GM19468 (cell line): ENCODE measurements at regions not wholly inside any gene's neighbourhood (a gene's known extent, or its start where the extent isn't known, plus 50 kb on each side); places are given as distances from the start of the nearest gene placed in this dataset.

Experiments
- ATAC-seq: cut with Tn5 transposase; IDR thresholded peaks from one replicate; pipeline ENCODE4 v1.9.1; 2021; ENCODE audit warnings: mild to moderate bottlenecking, moderate library complexity, moderate number of reproducible peaks; ENCODE audit not compliant: unreplicated experiment; ENCODE audit errors: extremely low read depth

DNA sequence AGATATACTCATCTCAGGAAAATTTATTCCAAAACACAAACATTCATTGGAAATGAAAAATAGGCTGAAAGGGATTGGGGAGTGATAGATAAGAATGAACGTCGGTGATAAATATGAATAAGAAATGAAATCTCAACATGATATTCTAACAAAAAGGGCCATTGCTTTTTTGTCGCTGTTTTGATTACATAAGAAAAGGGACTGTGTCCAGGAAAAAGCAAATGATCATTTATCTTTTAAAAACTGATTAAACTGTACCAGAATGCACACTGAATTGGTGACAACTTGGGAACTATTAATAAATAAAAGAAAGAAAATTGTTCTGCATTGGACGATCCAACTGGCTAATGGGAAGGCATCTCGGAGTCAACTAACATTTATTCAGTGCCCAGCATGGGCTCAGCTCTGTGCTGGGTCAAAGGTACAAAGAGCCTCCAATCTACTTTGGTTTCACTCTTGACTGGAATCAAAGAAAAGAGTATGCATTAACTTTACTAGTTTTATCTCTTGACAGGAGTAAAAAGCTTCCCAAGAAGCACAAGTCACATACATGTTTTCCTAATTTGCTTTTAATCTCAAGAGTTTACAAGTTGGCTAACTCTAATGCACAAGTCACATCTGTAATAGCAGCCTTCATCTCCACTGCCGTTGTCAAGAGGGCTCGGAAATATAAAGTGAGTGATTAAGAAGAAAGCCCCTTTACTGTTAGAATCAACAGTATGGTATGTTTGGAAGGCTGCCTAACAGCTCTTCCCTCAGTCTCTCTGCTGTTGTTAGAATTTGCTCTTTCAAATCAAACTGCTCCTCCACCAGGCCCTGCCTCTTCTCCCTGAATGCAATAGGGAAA, 280.0 kb downstream of the IGSF11 start:
- ATAC-seq, result no peak

DNA sequence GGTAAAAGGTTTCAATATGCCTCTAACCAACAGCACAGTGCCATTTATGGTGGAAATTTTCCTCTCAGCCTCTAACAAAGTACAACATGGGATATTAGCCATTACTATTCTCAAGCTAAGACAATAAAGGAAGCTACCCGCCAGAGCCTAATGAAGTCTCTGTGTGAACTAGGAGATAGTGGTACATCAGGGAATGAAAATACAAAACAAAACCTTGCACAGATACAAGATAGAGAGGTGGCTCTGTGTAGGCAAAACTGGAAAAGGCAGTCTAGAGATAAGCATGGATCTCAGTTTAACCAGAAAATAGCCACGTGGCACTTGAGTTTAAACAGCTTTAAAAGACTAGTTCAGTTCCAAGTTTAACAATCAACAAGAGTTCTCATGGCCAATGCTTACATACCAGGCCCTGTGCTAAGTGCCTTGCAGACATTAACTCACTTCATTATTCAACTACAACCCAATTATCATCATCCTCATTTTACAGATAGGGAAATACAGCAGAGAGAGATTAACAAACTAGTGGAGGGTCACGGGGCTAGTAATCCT, 279.3 kb downstream of the IGSF11 start:
- ATAC-seq, result no peak

DNA sequence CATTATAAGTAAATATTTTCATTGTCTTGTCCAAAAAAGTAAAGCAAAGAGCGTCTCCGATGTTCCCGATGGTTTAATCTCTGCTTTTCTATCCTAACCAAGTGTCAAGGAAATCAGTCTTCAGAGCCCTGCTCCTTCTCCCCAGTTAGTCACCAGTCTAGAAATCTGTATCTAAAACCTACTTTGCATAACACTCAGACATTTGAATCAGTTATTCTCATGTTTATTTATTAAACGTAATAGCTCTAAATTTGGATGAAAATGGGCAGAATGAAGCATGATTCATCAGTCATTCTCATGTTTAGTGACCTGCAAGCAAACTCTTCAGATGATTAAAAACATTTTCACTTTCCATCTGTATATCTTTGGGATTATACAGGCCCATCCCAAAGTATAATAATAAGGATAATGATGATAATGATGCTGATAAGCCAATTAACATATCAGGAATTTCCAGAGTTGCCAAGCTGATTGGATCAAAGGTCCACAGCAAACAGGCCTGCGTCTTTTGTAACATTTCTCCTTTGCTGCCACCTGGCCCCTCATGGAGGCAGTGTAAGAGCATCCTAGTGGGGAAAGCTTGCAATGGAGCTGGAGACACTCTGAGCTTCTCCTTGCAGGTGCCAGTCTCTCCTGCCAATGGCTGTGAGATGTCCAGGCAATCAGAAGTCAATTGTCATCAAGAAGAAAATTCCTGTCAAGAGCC, 273.9 kb downstream of the IGSF11 start:
- ATAC-seq, result no peak

DNA sequence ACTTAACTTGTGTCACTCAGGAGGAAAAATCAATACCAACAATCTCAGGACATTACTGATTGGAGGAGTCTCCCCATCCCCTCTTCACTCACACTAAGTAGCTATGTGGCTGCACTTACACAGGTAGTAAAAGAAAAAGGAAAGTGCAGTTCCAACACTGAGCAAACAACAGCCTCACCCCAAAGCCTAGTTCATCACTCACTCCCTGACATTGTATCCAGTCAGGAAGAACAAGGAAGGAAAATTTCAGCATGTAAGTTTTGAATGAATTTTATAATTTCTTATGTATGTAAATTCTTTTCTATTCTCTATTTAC, 273.4 kb downstream of the IGSF11 start:
- ATAC-seq, result no peak

DNA sequence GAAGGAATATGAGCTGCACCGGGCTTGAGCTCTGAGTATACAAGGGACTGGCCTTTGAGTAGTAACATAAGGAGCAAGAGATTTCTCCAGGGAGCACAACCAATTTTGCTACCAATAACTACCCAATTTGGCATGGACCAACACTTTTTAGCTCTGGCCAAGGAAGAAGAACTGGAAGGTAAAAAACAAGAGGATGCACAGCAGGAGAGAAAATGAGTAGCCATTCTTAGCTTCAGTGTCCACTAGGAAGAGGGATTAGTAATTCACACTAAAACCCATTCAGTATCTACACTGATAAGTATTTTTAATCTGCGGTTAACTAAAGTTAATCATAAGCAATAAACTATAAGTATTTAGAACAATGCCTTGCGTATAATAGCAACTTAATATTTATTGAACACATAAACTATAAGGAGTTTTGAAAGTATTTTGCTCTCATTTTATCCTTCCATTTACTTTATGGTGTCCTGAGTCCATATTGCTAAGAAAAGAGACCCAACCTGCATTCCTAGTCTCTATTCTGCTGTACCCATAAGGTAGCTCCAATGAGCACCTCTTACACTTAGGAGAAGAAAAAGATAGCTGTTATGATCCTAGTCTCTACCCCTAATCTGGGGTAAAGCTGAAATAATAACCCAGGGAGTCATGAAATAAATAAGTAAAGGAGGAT, 268.9 kb downstream of the IGSF11 start:
- ATAC-seq, result no peak

DNA sequence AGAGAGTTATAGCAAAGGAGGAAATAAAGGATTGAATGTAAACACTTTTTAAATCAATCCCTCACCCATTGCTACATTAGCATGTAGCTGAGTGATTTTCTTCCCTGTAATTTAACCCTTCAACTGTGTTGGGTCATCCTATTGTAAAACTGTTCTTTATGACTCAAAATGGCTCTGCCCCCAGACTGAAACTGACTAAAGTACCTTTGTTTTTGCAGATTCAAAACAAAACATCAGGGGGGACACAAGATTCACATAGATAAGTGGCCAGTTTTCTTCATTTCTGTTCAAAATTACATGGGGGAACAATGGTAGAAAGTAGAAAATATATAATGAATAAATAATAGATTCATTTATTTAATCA, 268.4 kb downstream of the IGSF11 start:
- peak; percentile 39 for ATAC-seq

DNA sequence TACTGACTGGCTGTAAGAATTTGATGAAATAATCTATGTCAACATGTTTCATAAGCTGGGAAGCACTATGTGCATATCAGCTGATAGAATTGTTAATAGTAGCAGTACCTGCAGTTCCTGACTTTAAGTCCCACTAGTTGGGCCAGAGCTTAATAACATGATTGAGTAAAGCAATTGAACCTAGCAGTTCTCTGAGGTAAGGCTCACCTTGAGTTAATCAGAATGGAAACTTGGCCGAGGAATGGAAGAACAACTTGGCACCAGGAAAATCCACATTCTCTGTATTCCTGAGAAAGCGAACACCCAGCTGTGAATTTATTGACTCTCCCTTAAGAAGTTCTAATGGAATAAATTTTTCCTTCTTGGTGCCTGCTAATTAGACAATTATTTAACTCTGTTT, 262.6 kb downstream of the IGSF11 start:
- no peak for ATAC-seq

DNA sequence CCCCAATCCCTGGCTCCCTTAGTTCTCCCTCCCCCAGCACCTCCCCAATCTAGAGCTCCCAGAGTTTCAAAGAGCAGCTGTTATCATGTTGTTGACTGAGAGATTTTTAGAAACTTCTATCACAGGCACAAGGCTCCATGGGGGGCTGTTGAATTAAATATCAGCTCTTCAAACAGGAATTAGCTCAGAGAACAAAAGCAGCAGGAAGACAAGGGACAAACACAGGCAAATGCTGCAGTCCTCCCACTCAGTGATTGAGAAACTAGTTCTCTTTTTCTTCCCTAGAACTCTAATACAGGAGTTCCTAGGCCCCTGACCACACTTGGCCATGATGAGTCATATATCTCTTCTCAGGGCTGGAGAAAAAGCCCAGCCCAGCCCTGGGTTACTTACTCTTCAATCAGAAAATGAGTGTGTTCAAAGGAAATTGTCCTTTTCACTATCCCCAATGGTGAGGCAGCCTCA, 262.1 kb downstream of the IGSF11 start:
- peak; percentile 95 for ATAC-seq

DNA sequence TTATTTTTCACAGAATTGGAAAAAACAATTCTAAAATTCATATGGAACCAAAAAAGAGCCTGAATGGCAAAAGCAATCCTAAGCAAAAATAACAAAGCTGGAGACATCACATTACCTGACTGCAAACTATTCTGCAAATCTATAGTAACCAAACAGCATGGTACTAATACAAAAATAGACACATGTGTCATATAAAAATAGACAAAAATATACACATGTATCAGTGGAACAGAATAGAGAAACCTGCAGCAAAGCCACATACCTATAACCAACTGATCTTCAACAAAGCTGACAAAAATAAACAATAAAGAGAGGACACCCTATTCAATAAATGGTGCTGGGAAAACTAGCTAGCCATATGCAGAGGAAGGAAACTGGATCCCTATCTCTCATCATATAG, 259.6 kb downstream of the IGSF11 start:
- ATAC-seq, result no peak

DNA sequence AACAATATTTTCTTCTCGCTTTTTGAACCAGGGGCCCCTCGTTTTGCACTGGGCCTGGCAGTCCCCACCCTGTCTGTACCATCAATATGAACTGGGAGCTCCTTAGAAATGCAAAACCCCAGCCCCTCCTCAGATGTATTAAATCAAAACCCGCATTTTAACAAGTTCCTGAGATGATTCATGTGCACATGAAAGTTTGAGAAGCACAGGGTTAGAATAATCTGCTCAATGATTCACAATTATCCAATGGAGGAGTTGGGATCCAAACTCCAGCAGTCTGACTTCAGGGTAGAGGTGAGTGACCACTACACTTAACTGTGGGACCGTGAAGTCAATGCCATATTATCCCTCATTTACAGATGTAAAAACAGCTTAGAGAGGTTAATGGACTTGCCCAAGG, 256.4 kb downstream of the IGSF11 start:
- ATAC-seq, result no peak

DNA sequence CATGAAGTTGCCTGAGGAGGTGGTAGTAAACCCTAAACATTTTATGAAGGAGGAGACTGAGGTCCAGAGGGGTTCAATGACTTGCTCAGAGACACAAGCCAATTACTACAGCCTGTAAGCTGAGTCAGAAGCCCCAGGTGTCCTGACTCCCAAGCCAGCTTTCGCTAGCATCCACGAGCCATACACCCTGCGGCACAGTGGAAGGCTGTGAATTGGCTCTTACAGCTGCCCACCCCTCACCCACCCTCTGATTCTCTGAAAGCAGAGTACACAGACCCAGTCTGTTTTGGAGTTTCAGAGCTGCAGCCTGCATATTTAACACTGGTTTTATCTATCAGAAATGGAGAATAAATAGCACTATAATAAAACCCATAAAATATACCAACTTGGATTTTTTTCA, 253.4 kb downstream of the IGSF11 start:
- no peak for ATAC-seq

DNA sequence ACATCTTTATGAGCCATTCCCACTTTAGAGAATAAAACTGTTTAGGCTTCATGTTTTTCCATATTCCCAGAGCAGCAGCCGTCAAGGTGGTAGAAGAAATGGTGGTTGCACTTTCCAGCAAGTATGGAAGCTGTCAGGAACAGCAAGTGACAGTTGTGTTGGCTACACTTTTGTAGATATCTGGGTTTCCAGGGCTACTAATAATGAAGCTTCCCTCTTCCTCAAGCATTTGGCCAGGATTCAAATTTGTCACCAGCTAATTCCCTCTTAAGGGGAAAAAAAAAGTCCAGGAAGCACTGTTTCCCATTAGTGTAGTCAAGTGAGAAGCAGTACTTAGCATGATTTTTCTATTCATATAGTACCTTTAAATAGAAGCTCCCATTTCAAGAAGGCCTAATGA, 252.8 kb downstream of the IGSF11 start:
- ATAC-seq, result no peak

DNA sequence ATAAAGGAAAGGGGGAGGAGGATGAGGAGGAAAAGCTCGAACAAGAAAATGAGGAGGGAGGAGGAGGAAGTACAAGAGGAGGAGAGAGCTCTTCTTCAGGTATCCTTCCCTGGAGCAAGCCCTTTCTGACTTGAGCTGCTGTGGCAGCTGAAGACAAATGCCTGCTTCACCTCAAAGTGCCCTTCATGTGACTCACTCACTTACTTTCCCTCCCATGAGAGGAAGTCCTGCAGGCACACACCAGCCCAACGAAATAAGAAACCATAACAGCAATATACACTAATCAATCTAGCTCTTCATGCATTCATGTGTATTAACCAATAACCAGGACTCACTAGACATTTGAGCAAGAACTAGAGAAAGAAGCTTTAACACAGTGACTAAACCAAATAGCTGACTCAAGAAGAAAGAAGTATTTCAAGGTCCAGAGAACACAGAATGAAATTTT, 251.9 kb downstream of the IGSF11 start:
- ATAC-seq, result peak; percentile 96

DNA sequence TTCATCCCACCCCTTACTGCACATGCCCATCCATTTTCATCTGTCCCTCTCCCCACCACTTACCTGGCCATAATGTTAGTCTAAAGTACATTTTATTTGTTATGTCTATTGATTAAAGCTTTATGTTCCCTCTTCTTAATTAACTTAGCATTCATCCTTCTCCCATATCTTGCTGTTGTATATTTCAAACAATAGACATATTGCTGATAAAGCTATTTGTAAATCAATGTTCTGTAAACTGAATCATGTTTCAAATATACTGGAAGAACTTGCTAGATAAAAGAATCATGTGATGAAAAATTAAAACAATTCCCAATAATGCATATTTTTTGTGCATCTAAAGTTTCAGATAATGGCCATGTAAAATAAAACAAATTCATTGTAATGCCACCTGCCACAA, 249.2 kb downstream of the IGSF11 start:
- ATAC-seq, result no peak

DNA sequence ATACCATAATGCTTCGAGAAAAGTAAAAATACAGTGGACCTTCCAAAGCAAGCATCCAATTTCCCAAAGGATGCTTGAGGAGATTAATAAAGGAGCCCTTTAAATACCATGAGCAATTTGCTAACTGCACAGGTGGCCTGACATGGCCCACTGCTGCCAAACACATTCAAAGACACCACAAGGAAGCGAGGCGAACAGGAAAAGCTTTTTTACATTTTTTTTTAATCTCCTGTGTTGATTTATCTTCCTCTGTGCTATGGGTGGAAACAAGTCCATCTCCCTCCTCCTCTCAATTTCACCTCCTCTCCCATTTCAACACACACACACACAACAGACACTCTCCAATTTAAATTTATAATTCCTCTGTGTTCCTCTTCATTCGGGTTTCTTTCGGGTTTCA, 243.4 kb downstream of the IGSF11 start:
- ATAC-seq, result no peak

DNA sequence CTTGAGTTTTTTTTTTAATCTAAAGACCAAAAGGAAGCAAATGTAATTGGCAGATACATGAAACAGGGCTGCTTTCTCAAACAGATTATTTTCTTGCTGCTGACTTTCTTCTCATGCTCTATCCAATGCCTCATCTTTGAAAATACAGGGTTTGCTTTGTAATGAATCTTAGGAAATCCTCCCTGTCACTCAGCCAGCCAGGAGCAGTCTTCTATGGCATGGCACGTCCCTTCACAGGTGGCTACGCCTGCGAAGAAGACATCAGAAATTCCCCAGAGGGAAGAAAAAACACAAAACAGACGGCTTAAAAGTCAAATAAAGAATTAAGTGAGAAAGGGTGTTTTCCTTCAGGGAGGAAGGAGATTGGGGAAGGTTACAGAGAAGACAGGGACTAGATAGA, 242.5 kb downstream of the IGSF11 start:
- no peak for ATAC-seq

DNA sequence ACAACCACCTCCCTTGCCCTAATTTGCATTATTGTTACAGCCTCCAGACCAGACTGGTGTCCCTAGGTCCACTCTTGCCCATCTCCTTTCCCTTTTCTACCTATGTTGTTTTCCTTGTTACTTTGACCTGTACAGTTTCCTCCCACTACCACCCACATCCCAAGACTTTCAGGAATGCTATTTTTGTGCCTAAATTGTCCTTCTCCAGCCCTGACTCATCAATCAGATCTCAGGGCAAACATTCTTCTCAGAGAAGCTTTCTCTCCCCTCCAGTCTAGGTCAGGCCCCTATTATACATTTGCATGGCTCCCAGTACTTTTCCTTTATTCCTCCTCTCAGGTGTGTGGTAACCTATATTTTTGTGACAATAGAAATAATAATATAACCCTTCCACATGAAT, 241.5 kb downstream of the IGSF11 start:
- no peak for ATAC-seq

DNA sequence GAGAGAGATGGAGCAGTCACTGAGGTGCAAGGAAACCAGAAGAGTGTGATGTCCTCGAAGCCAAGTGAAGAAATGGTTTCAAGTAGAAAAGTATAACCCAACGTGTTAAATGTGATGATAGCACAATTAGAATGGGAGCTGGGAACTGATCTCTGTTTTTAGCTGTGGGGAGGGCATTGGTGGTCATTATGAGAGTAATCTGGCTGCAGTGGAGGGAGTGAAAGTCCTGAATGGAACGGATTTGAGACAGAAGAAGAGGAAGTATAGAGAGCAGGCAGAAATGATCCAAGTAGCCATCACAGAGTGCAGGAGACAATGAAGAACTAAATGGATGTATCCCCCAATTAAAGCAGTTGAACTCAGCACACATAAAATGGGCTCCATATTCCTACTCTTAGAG, 235.3 kb downstream of the IGSF11 start:
- ATAC-seq, result no peak

DNA sequence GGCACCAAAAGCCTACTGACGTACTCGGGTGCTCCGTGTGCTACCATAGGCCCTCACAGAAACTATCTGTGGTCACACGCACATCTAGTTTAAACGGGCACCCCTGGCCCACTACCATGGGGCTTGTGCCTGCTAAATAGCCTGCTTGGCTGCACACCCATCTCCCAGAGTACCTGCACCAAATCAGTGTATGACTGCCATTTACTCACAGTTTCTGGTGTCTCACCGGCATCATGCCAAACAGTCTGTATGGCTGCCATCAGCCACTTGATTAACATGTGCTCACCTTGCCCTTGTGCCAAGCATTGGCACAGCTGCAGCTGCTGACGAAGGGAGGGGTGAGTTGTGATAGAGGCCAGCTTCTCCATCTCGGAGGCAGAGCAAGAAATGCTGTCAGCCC, 232.7 kb downstream of the IGSF11 start:
- no peak for ATAC-seq

DNA sequence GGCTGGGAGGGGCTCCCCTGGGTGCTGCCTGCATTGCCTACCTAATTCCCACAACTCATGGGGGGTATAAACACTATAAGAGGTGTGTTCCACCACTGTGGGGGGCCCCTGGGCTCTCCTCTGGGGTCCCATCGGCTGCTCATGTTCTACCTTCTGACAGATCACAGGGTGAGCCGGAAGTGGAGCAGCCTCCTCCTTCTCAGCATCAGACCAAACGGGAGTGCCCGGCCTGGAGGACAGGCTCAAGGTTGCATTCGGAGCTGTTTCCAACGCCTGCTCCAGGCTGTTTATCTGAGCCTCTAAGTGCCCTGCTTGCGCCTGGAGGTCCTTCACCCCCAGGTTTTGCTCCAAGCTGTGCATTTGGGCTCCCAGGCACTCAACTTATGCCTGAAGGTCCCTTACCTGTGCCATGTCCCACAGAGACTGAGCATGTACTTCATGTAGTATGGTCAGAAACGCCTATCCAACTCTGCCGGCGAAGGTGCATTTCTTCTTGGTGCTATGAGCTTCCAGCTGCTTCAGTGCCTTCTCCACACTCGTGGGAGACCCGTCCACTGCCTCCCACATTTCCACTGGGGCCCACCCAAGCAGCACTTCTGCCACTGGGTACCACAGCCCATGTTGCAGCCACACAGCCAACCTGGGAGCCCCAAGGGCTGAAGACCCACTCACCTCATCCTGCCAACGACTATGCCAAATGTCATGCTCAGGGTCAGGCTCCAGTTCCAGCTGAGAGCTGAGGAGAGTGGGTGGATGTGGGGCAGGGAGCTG, 232.1 kb downstream of the IGSF11 start:
- ATAC-seq, result no peak
